IPS-15b (cell line): ENCODE measurements at regions not wholly inside any gene's neighbourhood (a gene's known extent, or its start where the extent isn't known, plus 50 kb on each side); places are given as distances from the start of the nearest gene placed in this dataset.
"Not testable (repeated sequence)": the region's sequence is repeated elsewhere in the genome, so short reads cannot be mapped to it uniquely, and the experiment has no call there.

Source experiments
- H3K27me3 ChIP-seq: one replicate; pipeline ENCODE4 v1.6.1; 2013; ENCODE audit warnings: low read length; ENCODE audit not compliant: control insufficient read depth, insufficient read depth
- H3K36me3 ChIP-seq: one replicate; pipeline ENCODE4 v1.6.1; 2013; ENCODE audit warnings: low read length; ENCODE audit not compliant: control insufficient read depth, insufficient read depth
- H3K4me1 ChIP-seq: one replicate; pipeline ENCODE4 v1.6.1; 2013; ENCODE audit warnings: mild to moderate bottlenecking, low read length; ENCODE audit not compliant: control insufficient read depth, insufficient read depth
- H3K4me3 ChIP-seq: one replicate; pipeline ENCODE4 v1.5.1; 2013; ENCODE audit warnings: low read depth, low read length
- H3K9ac ChIP-seq: one replicate; pipeline ENCODE4 v1.6.1; 2013; ENCODE audit warnings: low read depth, mild to moderate bottlenecking, low read length
- H3K9me3 ChIP-seq: one replicate; pipeline ENCODE4 v1.6.1; 2013; ENCODE audit warnings: mild to moderate bottlenecking, low read length; ENCODE audit not compliant: control insufficient read depth, insufficient read depth

GRCh38 chr17:64732336-64733006 is 70.4 kb upstream of the SMURF2 start:
- no peak overlapping the region for H3K4me3 ChIP-seq
- no peaks in the 10 kb centered on the region for H3K27me3 ChIP-seq
- no peaks in the 10 kb centered on the region for H3K36me3 ChIP-seq
- H3K9me3 ChIP-seq: no peaks in the 10 kb centered on the region
- no peak overlapping the region for H3K9ac ChIP-seq
- no peaks in the 10 kb centered on the region for H3K4me1 ChIP-seq

GRCh38 chr17:64730023-64730422 is 67.9 kb upstream of the SMURF2 start:
- not testable (repeated sequence) for H3K4me3 ChIP-seq, H3K9ac ChIP-seq, H3K9me3 ChIP-seq, H3K27me3 ChIP-seq, H3K4me1 ChIP-seq, H3K36me3 ChIP-seq

- Histone ChIP-seq H3K9ac (no peak overlapping the region), H3K4me3 (no peak overlapping the region), H3K9me3 (no peaks in the 10 kb centered on the region), H3K27me3 (no peaks in the 10 kb centered on the region), H3K36me3 (no peaks in the 10 kb centered on the region), H3K4me1 (no peaks in the 10 kb centered on the region)
Measured at GRCh38 chr17:64729201-64729600, 67.1 kb upstream of the SMURF2 start.

- Histone ChIP-seq H3K4me1 (no peaks in the 10 kb centered on the region), H3K4me3 (no peak overlapping the region), H3K9ac (no peak overlapping the region), H3K9me3 (no peaks in the 10 kb centered on the region), H3K36me3 (no peaks in the 10 kb centered on the region), H3K27me3 (no peaks in the 10 kb centered on the region)
Measured at GRCh38 chr17:64728041-64728695, 66.1 kb upstream of the SMURF2 start.

- not testable (repeated sequence) for H3K27me3 ChIP-seq
Measured at GRCh38 chr17:64726025-64726424, 63.9 kb upstream of the SMURF2 start.

GRCh38 chr17:64724246-64724645 is 62.1 kb upstream of the SMURF2 start:
- H3K9ac ChIP-seq, H3K36me3 ChIP-seq, H3K4me1 ChIP-seq, H3K9me3 ChIP-seq, H3K27me3 ChIP-seq, H3K4me3 ChIP-seq: not testable (repeated sequence)

More at GRCh38 chr17:64726025-64726424, 63.9 kb upstream of the SMURF2 start:
- H3K36me3 ChIP-seq, H3K9me3 ChIP-seq, H3K4me3 ChIP-seq, H3K4me1 ChIP-seq, H3K9ac ChIP-seq: not testable (repeated sequence)

- Histone ChIP-seq H3K4me1 (no peaks in the 10 kb centered on the region), H3K9ac (no peak overlapping the region), H3K36me3 (no peaks in the 10 kb centered on the region), H3K27me3 (no peaks in the 10 kb centered on the region), H3K9me3 (no peaks in the 10 kb centered on the region), H3K4me3 (no peak overlapping the region)
Measured at GRCh38 chr17:64723781-64724180, 61.7 kb upstream of the SMURF2 start.

- H3K36me3 ChIP-seq, H3K4me1 ChIP-seq, H3K27me3 ChIP-seq, H3K9ac ChIP-seq, H3K9me3 ChIP-seq, H3K4me3 ChIP-seq: not testable (repeated sequence)
Measured at GRCh38 chr17:64721556-64721955, 59.4 kb upstream of the SMURF2 start.

- not testable (repeated sequence) for H3K27me3 ChIP-seq, H3K9ac ChIP-seq, H3K9me3 ChIP-seq, H3K4me1 ChIP-seq, H3K4me3 ChIP-seq, H3K36me3 ChIP-seq
Measured at GRCh38 chr17:64720253-64720652, 58.1 kb upstream of the SMURF2 start.

- not testable (repeated sequence) for H3K27me3 ChIP-seq, H3K4me1 ChIP-seq, H3K9ac ChIP-seq, H3K4me3 ChIP-seq, H3K36me3 ChIP-seq, H3K9me3 ChIP-seq
Measured at GRCh38 chr17:64719517-64719916, 57.4 kb upstream of the SMURF2 start.

- H3K4me3 ChIP-seq, H3K27me3 ChIP-seq, H3K9ac ChIP-seq, H3K9me3 ChIP-seq, H3K36me3 ChIP-seq, H3K4me1 ChIP-seq: not testable (repeated sequence)
Measured at GRCh38 chr17:64718816-64719215, 56.7 kb upstream of the SMURF2 start.

- no peak overlapping the region for H3K4me3 ChIP-seq
- H3K4me1 ChIP-seq: no peaks in the 10 kb centered on the region
- no peaks in the 10 kb centered on the region for H3K27me3 ChIP-seq
- H3K9ac ChIP-seq: no peak overlapping the region
- H3K36me3 ChIP-seq: no peaks in the 10 kb centered on the region
- no peaks in the 10 kb centered on the region for H3K9me3 ChIP-seq
Measured at GRCh38 chr17:64718058-64718457, 56.0 kb upstream of the SMURF2 start.
